Inferior parietal cortex (tissue), 1 donor: ENCODE measurements at regions not wholly inside any gene's neighbourhood (a gene's known extent, or its start where the extent isn't known, plus 50 kb on each side); places are given as distances from the start of the nearest gene placed in this dataset.
"Not testable (repeated sequence)": the region's sequence is repeated elsewhere in the genome, so short reads cannot be mapped to it uniquely, and the experiment has no call there.

Experiments
- DNase-seq: peaks from one replicate; pipeline ENCODE4 v3.0.0-alpha.2; 2016; ENCODE audit errors: extremely low spot score

DNA sequence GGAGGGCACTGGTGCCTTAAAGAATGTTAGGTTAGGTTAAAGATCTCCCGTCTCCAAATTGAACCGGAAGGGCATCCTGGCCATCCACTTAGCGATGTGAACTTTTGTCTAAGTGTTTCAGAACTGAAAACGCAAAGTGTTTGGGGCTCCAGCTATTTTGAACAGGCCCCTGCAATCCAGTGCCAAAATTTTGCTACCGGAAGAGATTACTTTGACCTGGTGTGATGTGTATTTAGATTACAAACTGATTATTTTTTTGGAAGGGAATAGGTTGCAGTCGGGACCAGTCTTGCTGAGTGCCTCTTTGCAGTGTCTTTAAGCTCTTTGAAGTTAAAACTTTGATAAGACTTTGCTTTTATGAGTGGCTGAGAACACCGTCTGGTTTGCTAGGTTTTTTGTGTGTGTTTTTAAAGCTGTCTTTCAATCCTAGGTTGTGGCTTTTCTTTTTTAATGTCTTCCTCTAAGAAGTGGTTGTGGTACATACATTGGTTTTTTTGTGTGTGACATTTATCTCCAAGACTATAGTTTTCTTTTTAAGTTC lies 179.6 kb downstream of the OR4M2 start:
- DNase-seq = no peak

DNA sequence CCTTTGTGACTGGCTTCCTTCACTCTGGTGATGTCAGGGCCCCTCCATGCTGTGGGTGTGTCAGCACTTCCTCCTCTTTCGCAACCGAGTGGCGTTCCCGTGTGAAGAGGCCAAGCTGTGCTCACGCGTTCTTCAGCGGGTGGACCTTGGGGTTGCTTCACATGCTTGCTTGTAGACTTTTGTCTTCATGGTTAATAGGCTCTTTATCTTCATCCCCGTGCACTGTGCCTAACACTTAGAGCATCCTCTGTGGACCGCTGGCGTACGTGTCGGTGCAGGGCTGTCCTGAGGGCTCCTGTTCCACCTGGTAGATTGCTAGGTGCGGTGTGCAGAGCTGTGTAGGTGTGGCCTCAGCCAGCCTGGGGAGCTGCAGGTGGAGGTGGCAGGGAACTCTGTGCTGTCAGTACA lies 182.3 kb downstream of the OR4M2 start:
- DNase-seq = no peak

DNA sequence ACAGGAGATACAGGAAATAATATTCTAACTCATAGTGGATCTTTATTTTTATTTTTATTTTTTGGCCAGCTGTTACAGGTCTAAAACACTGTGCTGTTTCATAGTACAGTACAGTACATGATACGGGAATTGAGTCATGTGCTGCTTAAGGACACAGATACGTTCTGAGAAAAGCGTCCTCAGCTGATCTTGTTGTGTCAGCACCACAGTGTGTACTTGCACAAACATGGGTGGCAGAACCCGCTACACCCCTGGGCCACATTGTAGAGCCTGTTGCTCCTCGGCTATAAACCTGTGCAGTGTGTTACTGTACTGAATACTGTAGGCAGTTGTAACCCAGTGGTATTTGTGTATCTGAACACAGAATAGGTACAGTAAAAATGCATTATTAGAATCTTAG lies 183.4 kb downstream of the OR4M2 start:
- DNase-seq = no peak

DNA sequence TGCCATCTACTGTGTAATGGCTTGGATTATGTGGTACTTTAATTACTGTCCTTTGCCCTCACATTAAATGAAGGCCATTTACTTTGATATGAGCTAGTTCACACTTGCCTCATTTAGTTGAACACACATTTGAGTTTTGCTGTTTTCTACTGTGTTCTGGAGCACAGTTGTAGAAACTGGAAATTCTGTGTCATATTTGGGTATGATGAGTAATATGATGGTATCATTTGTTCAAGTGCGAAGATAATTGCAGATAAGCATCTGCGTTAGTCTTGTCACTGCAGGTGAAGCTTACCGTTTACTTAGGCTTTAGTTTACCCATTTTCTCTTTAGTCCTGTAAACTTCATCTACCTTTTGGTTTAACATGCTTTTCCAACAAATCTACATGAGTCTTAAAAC lies 183.9 kb downstream of the OR4M2 start:
- not testable (repeated sequence) for DNase-seq

DNA sequence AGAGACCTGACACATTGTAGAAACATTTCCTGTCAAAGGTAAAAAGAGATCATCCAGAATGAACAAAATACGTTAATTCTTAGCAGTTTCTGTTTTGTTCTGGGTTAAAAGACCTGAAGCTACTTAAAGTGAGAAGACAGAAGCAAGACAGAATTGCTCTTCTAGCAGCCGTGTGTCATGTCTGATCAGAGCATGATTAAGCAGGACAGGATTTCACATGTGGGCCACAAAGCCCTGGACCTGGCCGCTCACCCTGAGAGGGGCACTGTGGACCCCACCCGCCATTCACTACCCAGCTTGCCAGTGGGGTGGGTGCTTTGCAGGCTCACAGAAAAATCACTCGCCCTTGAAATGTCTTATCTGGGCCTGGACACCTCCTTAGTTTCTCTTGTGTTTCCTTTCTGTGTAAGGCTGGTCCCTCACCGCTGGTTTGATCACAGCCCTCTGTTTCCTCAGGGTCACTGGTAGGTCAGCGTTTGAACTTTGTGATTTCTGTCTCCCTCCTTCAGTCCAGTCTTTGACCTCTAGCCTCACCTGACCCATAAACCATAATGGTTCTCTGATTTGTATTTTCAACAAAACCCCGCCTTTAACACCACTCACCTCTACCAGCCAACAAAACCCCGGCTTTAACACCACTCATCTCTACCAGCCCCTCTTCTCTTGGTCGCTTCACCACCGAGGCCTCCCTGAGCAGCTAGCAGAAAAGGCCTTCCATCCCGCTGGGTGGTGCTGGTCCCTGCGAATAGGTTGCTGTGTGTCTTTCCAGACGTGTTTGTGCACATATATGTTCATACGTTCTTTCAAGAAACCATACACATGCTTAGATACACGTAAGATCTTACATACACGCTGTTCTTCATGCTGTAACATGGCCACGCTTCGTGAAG lies 185.0 kb downstream of the OR4M2 start:
- DNase-seq = no peak

DNA sequence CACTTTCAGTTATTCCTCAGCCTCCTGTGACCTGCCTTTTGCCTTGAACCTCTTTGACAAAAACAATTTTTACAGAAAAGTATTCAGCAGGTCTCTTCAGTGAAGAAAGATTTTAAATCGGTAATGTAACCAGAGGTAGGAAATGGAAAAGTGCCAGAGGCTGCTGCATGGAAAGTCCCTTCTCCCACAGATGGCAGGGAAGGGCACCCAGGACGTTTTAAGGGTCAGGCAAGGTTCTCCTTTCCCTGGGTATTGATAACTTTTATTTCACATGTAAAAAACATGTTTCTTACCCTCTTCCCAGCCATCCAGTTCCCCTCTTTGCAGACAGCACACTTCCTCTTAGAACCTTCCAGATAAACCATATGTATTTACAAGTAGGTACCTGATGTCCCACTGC lies 185.6 kb downstream of the OR4M2 start:
- no peak for DNase-seq

DNA sequence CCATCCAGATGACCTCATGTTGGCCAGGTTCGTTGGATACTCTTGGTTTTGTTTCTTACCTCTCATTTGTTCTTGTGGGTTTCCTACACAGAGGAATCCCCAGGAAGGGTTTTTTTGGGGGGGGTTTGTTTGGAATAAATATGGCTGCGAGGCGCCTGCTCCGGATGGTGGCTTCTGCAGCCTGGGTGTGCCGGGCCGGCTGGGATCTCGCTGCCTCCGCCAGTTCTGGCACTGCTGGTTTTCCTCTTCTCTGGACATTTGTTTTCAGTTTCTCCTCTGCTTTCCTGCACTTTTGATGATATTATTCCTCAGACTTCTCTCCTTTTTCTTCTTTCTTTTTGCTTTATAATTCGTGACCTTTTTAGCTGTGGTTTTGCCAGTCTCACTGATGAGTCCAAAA lies 187.4 kb downstream of the OR4M2 start:
- no peak for DNase-seq

DNA sequence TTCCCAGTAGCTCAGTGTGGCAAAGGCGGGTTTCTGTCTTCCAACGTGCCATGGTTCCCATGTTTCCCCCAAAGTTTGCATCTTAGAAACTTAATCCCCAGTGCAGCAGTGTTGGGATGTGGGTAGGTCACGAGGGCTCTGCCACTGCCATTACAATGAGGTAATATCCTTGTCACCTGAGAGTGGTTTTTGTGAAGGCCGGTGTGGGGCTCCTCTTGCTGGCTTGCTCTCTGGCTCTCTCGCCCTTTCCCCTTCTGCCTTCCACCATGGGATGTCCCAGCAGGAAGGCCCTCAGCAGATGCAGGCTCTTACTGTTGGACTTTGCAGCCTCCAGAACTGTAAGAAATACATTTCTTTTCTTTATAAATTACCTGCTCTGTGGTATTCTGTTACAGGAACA lies 187.9 kb downstream of the OR4M2 start:
- DNase-seq = not testable (repeated sequence)

DNA sequence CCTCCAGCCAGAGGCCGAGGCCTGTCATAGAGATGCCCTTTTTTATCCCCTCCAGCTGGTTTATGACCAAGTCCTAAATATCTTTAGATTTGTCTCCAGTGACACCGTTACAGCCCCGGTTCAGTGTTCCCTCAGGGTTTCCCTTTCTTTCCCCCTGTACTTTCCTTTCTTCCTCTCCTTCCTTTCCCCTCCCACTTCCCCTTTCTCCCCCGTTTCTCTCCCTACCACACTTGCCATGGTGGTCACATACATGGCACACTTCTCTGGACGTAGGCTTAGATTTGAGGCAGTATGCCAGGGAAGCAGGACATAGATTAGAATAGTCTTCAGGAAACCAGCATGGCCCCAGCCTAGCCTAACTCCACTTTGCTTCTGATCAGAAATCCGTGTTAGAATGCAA lies 188.3 kb downstream of the OR4M2 start:
- not testable (repeated sequence) for DNase-seq

DNA sequence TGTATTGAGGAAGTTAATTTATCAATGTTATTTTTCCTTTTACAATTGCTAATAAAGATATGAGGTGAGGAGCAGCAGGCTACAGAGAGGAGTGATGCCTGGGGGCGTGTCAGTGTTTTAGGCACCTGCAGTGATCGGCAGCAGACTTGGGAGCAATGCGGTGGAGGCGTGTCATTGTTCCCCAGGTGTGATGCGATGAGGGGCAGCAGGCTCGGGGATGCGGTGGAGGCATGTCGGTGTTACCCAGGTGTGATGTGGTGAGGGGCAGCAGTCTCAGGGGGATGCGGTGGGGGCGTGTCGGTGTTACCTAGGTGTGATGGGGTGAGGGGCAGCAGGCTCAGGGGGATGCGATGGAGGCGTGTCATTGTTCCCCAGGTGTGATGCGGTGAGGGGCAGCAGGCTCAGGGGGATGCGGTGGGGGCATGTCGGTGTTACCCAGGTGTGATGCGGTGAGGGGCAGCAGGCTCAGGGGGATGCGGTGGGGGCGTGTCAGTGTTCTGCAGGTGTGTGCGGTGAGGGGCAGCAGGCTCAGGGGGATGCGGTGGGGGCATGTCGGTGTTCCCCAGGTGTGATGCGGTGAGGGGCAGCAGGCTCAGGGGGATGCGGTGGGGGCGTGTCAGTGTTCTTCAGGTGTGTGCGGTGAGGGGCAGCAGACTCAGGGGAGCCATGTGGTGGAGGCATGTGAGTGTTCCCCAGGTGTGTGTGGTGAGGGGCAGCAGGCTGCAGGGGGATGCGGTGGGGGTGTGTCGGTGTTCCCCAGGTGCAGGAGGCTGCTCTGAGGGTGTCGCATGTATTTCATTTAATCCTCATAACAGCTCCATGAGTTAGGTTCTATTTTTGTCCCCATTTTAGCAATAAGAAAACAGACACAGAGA lies 186.2 kb upstream of the GOLGA6L22 start:
- not testable (repeated sequence) for DNase-seq

DNA sequence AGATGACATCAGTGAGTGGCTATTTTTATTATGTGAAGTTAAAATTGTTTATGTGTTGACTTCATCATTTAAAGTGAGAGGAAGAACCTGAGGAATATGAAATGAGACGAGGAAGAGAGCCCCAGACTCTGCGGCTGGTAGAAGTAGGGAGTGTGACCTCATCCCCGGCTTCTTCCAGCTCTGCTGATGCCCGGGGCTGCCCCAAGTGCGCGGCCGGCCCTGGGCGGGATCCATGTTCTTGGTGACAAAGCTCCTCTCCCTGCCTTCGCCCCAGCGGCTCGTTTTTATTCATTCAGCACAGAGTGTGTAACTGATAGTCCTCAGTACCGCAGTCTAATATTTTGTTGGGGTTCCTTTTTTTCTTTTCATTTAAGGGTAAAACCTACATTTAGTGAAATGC lies 185.5 kb upstream of the GOLGA6L22 start:
- DNase-seq = not testable (repeated sequence)

DNA sequence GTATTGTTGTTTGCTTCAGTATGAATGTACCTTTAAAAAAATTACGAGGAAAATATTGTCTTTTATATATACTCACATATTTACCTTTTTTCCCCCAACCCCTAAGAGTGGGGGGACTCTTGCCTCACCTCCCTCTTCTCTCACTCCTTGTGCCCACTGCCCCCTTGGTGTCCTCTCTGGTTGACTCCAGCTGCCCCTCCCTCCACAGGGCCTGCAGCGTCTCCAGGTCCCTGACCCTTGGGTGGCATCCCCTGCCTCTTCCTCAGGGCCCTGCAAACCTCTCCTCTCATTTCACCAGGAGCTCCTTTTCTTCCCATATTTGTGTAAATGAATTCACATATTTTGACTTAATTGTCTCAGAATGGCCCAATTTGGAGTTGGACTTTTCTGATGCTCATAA lies 184.3 kb upstream of the GOLGA6L22 start:
- not testable (repeated sequence) for DNase-seq

DNA sequence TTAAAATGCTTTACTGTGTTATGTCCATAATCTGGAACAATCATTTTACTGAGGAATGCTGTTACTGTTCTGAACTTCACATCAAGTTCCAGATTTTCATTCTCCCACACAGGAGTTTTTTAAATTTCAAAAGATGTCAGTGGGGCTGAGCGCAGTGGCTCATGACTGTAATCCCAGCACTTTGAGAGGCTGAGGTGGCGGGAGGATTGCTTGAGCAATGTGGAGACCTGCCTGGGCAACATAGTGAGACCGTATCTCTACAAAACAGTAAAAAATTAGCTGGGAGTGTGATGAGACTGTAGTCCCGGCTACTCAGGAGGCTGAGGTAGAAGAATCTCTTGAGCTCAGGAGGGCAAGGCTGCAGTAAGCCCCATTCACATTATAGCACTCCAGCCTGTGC lies 177.9 kb upstream of the GOLGA6L22 start:
- DNase-seq = not testable (repeated sequence)

DNA sequence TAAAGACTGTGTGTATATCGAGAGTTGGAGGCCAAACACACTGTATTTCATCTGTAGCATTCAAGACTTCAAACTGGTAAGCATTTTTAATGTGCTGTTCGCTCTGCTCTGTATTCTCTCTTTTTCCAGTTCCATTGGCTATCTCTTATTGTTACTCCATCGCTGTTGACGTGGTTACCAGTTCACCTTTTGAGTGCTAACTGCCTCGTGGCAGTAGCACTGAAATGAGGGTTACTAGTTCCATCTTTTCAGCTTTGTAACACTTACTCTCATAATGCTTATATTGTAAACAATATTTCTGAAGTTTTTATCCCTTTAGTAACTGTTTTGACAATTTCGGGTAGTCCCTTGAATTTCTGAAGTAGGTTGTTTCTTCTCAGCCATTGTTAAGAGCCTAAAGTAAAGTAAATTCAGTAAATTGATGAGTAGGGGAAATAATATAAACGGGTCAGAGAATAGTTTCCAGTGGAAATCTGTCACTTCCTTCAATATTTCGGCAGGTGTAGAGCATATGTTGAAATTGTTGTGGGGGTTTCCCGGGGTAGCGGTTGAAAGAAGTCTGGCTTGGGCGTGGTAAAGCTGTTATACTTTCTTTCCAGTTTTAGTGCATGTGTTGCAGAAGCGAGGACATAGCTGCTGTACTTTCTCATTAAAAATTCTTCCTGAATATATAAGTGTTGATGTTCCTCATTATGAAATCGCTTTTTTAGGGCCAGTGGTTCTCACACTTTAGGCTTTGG lies 175.7 kb upstream of the GOLGA6L22 start:
- not testable (repeated sequence) for DNase-seq

DNA sequence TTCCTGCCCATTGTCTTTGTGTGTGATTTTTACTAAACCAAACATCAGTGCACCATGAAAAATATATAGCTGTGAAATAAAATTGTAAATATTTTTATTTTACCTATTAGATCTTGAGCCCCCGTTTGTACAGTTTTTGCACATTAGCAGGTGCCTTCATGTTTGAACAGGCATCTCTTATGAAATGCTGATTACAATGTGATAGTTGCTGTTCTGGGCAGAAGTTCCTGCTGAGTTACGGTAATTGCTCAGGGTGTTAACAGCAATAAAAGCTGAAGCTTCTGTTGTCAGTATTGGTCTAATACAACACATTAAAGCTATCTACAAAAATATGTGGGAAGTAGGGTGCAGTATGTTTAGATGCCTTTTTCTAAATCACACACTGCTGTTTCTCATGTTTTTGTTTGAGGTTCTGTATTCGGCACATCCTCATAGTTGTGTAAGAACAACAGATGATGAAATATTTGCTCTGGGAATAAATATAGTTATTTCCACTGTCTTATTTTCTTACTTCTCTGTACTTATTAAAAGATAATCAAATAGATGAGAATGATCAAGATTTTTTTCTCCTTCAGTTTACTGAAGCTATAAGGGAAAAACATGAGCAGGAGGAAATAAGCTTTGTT lies 173.8 kb upstream of the GOLGA6L22 start:
- DNase-seq = not testable (repeated sequence)

DNA sequence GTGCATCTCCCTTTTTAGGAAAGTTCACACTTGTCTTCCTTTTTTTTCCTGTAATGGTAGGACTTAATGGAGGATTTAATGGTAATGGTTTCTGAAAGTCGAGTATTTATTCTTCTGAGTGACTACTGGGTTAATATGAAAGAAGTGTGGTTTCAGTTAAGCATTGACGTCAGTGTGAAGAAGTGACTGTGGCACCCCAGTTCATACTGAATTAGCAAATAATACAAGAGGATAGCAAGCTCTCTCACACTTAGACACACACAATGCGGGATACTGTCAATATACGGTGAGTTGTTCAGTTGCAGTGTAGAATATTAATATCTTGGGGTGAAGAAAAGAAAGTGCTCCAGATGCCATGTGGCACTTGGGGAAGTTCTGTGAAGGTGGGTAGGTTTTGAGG lies 167.6 kb upstream of the GOLGA6L22 start:
- DNase-seq = not testable (repeated sequence)

DNA sequence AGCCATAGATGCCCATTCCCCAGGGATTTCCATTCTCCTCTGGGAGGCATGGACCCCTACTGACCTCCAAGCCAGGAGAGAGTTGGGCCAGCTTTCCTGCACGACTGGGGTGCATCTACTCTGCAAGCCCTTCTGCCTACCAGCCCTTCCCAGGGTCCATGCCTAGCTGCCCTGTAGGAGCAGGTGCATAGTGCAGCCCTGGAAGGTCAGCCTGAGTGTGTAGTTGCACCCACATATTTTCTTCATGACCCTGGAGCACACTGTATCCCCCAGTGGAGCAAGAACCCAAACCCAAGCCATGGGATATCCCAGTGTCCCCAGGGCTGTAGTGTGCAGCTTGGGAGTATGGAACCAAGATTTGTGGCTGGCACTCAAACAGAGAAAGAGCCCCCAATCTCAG lies 155.6 kb upstream of the GOLGA6L22 start:
- not testable (repeated sequence) for DNase-seq
